Endothelial cell of umbilical vein (primary cell): ENCODE measurements at regions not wholly inside any gene's neighbourhood (a gene's known extent, or its start where the extent isn't known, plus 50 kb on each side); places are given as distances from the start of the nearest gene placed in this dataset.

Source experiments
- BruUV-seq: library from RNA; stranded (reverse); fragments of 400-500 nt; replicated peaks from 2 replicates; lab custom pipeline; 2021; lab: Mats Ljungman, UMichigan
- CTCF ChIA-PET: fragments of 300-600, 350-600 bp; sonication (Branson Sonifier 250); formaldehyde crosslinking; loops from one replicate; lab custom pipeline; 2021; ENCODE audit warnings: antibody characterized with exemption, inconsistent platforms; lab: Charles Lee
- POLR2A ChIA-PET: fragments of 300-600, 350-600 bp; sonication (Branson Sonifier 250); formaldehyde crosslinking; loops from one replicate; lab custom pipeline; 2021; ENCODE audit warnings: antibody characterized with exemption, inconsistent platforms; lab: Charles Lee
- DNase-seq: peaks from one replicate; pipeline ENCODE4 v3.0.0-alpha.2; 2011; ENCODE audit warnings: low read depth, low spot score
- FAIRE-seq: peaks from 2 replicates; lab custom pipeline; 2011; peaks lifted over from hg19 to GRCh38; lab: Jason Lieb, UNC
- H2AFZ ChIP-seq: 2 replicates; pipeline ENCODE4 v1.6.0; 2012; ENCODE audit warnings: low read depth, low read length, control low read depth, inconsistent platforms
- H3K27ac ChIP-seq: 2 replicates; pipeline ENCODE4 v1.5.1; 2011; ENCODE audit warnings: low read depth, mild to moderate bottlenecking, control low read depth, low read length, moderate library complexity; ENCODE audit not compliant: insufficient read depth
- H3K27me3 ChIP-seq, 2 experiments: 2 replicates each; pipeline versions ENCODE4 v1.6.0 to v1.6.1; 2011; ENCODE audit warnings: low read length in 2 of 2, mixed read lengths in 1 of 2; ENCODE audit not compliant: control insufficient read depth in 2 of 2, insufficient read depth in 2 of 2
- H3K36me3 ChIP-seq, 2 experiments: 2 replicates in 1 of 2; 3 replicates in 1 of 2; pipeline ENCODE4 v1.5.1; 2011; ENCODE audit warnings: low read length in 2 of 2, mild to moderate bottlenecking in 1 of 2, moderate library complexity in 1 of 2; ENCODE audit not compliant: control insufficient read depth in 2 of 2, insufficient read depth in 2 of 2; ENCODE audit errors: extremely low read depth in 1 of 2
- H3K4me1 ChIP-seq: 3 replicates; pipeline ENCODE4 v1.5.1; 2011; ENCODE audit warnings: mild to moderate bottlenecking, low read length; ENCODE audit not compliant: control insufficient read depth, insufficient read depth; ENCODE audit errors: extremely low read depth
- H3K4me2 ChIP-seq: 2 replicates; pipeline ENCODE4 v1.6.1; 2011; ENCODE audit warnings: low read length, control low read depth, mixed read lengths; ENCODE audit not compliant: insufficient read depth
- H3K4me3 ChIP-seq, 3 experiments: fragments of 200-600 bp in 1 of 3; sonication (generic), shearing (Covaris generic) in 1 of 3; replicated peaks in 1 of 3; 2 replicates each; pipeline ENCODE4 v1.5.1; 2011 to 2016; ENCODE audit warnings: control low read depth in 3 of 3, low read length in 3 of 3, mild to moderate bottlenecking in 2 of 3, inconsistent platforms in 1 of 3, low read depth in 1 of 3, moderate library complexity in 1 of 3; ENCODE audit not compliant: insufficient read depth in 1 of 3
- H3K79me2 ChIP-seq: 2 replicates; pipeline ENCODE4 v1.6.0; 2012; ENCODE audit warnings: low read length, inconsistent platforms; ENCODE audit not compliant: control insufficient read depth, insufficient read depth
- H3K9ac ChIP-seq: replicated peaks from 2 replicates; pipeline ENCODE3; 2011; ENCODE audit warnings: low read length, control low read depth; ENCODE audit not compliant: insufficient read depth; ENCODE audit errors: extremely low read depth
- H3K9me1 ChIP-seq: replicated peaks from 3 replicates; pipeline ENCODE4 v1.6.0; 2011; ENCODE audit warnings: mild to moderate bottlenecking, low read length; ENCODE audit not compliant: control insufficient read depth, insufficient read depth; ENCODE audit errors: extremely low read depth
- H3K9me3 ChIP-seq: replicated peaks from 2 replicates; pipeline ENCODE4 v1.5.1; 2012; ENCODE audit warnings: low read length, inconsistent platforms; ENCODE audit not compliant: control insufficient read depth, insufficient read depth
- H4K20me1 ChIP-seq: replicated peaks from 2 replicates; pipeline ENCODE3; 2011; ENCODE audit warnings: mild to moderate bottlenecking, low read length; ENCODE audit not compliant: control insufficient read depth, insufficient read depth; ENCODE audit errors: extremely low read depth
- CTCF ChIP-seq, 2 donors: IDR thresholded peaks; 1 replicate in 1 of 2; 2 replicates in 1 of 2; pipeline ENCODE4 v1.5.1; 2011; ENCODE audit warnings: low read length in 2 of 2, mild to moderate bottlenecking in 2 of 2, moderate library complexity in 2 of 2, control low read depth in 1 of 2, inconsistent platforms in 1 of 2, low read depth in 1 of 2; ENCODE audit not compliant: insufficient read depth in 1 of 2; ENCODE audit errors: extremely low read depth in 1 of 2
- EZH2 ChIP-seq: IDR thresholded peaks from 2 replicates; pipeline ENCODE4 v1.6.1; 2012; ENCODE audit warnings: borderline replicate concordance, low read depth, mild to moderate bottlenecking, moderate library complexity, low read length, inconsistent platforms; ENCODE audit not compliant: severe bottlenecking
- FOS ChIP-seq: IDR thresholded peaks from 2 replicates; pipeline ENCODE4 v1.6.1; 2011; ENCODE audit warnings: mild to moderate bottlenecking, low read length, moderate library complexity, borderline replicate concordance; ENCODE audit not compliant: insufficient read depth
- GATA2 ChIP-seq: IDR thresholded peaks from 2 replicates; pipeline ENCODE4 v1.7.0; 2011; ENCODE audit warnings: low read depth, mild to moderate bottlenecking, moderate library complexity, mixed read lengths, low read length; ENCODE audit not compliant: insufficient read length, insufficient read depth
- JUN ChIP-seq: IDR thresholded peaks from 2 replicates; pipeline ENCODE4 v1.6.1; 2011; ENCODE audit warnings: borderline replicate concordance, low read depth; ENCODE audit not compliant: insufficient read length, insufficient read depth
- MAX ChIP-seq: IDR thresholded peaks from 2 replicates; pipeline ENCODE4 v1.6.1; 2011; ENCODE audit not compliant: insufficient read depth, insufficient read length
- MYC ChIP-seq: IDR thresholded peaks from one replicate; pipeline ENCODE4 v1.6.1; 2011; ENCODE audit warnings: mild to moderate bottlenecking, low read depth, low read length
- POLR2A ChIP-seq: IDR thresholded peaks from 2 replicates; pipeline ENCODE4 v1.6.1; 2012; ENCODE audit warnings: low read depth, mild to moderate bottlenecking, control low read depth, low read length
- POLR2AphosphoS5 ChIP-seq: IDR thresholded peaks from 2 replicates; pipeline ENCODE4 v1.6.1; 2012; ENCODE audit warnings: low read depth, mild to moderate bottlenecking, control low read depth, low read length, moderate library complexity; ENCODE audit not compliant: insufficient read depth
- dilution Hi-C: fragments of 300-500 bp; cut with MboI; formaldehyde crosslinking; loops from one replicate; pipeline ENCODE4 v1.15.0; 2019; ENCODE audit warnings: low sequenced_read_pairs; ENCODE audit not compliant: extremely low pct_ligation_motif_present
- intact Hi-C: fragments of 100-400 bp; cut with micrococcal nuclease; formaldehyde crosslinking; loops from one replicate; pipeline ENCODE4 v1.10.0; 2022

DNA sequence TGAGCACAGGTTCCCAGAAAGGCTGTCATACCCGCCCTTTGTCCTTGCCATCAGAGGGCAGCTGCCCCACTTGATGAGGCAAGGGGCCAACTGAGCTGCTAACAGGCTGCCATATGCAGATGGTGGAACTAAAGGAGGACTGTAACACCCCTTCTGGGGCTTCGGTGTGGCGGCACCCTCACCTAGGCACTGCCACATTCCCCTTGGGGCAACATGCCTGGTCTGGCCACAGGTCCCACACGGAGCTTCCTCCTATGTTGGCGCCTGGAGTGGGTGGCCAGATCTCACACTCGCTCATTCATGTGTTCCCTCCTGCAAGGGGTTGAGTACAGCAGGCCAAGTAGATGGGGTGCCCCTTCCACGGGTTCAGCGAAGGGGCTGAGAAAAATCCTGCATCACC, 777.4 kb upstream of the CHD1 start:
- Histone ChIP-seq H3K4me2 (no peak overlapping the region), H4K20me1 (no peaks in the 10 kb centered on the region), H2AFZ (no peak overlapping the region), H3K27ac (no peak overlapping the region), H3K4me3 (no peak overlapping the region), H3K9ac (no peak overlapping the region), H3K27me3 (no peaks in the 10 kb centered on the region), H3K9me3 (no peaks in the 10 kb centered on the region), H3K79me2 (no peaks in the 10 kb centered on the region), H3K36me3 (no peaks in the 10 kb centered on the region), H3K4me1 (no peaks in the 10 kb centered on the region), H3K9me1 (no peaks in the 10 kb centered on the region)
- no peak for TF ChIP-seq GATA2
- TF ChIP-seq MAX = no peak
- no peak for TF ChIP-seq FOS
- TF ChIP-seq MYC = no peak
- no peak for TF ChIP-seq EZH2
- no peak for TF ChIP-seq POLR2AphosphoS5
- no peak for TF ChIP-seq CTCF (IDR thresholded peaks at IDR 0.05; ENCODE audit: extremely low read depth in 1 of 2, insufficient read depth in 1 of 2, low read depth in 1 of 2, low read length in 2 of 2)
- TF ChIP-seq POLR2A = no peak
- TF ChIP-seq JUN = no peak
- CTCF ChIA-PET = interaction anchor here (0.5 kb wide), 1 partner anchor 601 kb away, joined by 3 read pairs; no protein-coding TSS in a partner anchor
- dilution Hi-C loops (no loop called here), intact Hi-C loops (no loop called here)
- no peak for DNase-seq
- POLR2A ChIA-PET = no interaction called here
- no peak for FAIRE-seq
- BruUV-seq = no TSS peak
